Renal cortex interstitium (tissue), 11 donors: ENCODE measurements at regions not wholly inside any gene's neighbourhood (a gene's known extent, or its start where the extent isn't known, plus 50 kb on each side); places are given as distances from the start of the nearest gene placed in this dataset.

ENCODE experiments used
- DNase-seq, 11 donors: peaks; one replicate each; pipeline ENCODE4 v3.0.0-alpha.2; 2013; ENCODE audit warnings: low read depth in 9 of 11, low spot score in 4 of 11; ENCODE audit errors: extremely low read depth in 1 of 11

GRCh38 chr11:27795955-27796861 lies 96.0 kb upstream of the BDNF start:
- peak in 1 of 11 donors; percentile 5 for DNase-seq

GRCh38 chr11:27786864-27787263 lies 86.6 kb upstream of the BDNF start:
- no peak for DNase-seq

GRCh38 chr11:27786331-27786730 lies 86.1 kb upstream of the BDNF start:
- no peak for DNase-seq

GRCh38 chr11:27783701-27784355 lies 83.6 kb upstream of the BDNF start:
- no peak for DNase-seq

- no peak for DNase-seq
Measured at GRCh38 chr11:27777033-27777432, 76.8 kb upstream of the BDNF start.

GRCh38 chr11:27773884-27774283 lies 73.6 kb upstream of the BDNF start:
- DNase-seq, result no peak

- no peak for DNase-seq
Measured at GRCh38 chr11:27771516-27771915, 71.3 kb upstream of the BDNF start.

GRCh38 chr11:27770576-27770975 lies 70.3 kb upstream of the BDNF start:
- DNase-seq, result no peak

GRCh38 chr11:27763736-27764135 lies 63.5 kb upstream of the BDNF start:
- no peak for DNase-seq

GRCh38 chr11:27761356-27761755 lies 61.1 kb upstream of the BDNF start:
- DNase-seq, result no peak

GRCh38 chr11:27757953-27758352 lies 57.7 kb upstream of the BDNF start:
- no peak for DNase-seq

- peak; percentile 9 to 50 (median 34) for DNase-seq
Measured at GRCh38 chr11:27754035-27755017, 54.1 kb upstream of the BDNF start.
